COLO668 (cell line): ENCODE measurements at regions not wholly inside any gene's neighbourhood (a gene's known extent, or its start where the extent isn't known, plus 50 kb on each side); places are given as distances from the start of the nearest gene placed in this dataset.
"Not testable (repeated sequence)": the region's sequence is repeated elsewhere in the genome, so short reads cannot be mapped to it uniquely, and the experiment has no call there.

Source experiments
- DNase-seq: peaks from one replicate; lab custom pipeline; 2025; ENCODE audit not compliant: unreplicated experiment; lab: John Stamatoyannopoulos, UW

DNA sequence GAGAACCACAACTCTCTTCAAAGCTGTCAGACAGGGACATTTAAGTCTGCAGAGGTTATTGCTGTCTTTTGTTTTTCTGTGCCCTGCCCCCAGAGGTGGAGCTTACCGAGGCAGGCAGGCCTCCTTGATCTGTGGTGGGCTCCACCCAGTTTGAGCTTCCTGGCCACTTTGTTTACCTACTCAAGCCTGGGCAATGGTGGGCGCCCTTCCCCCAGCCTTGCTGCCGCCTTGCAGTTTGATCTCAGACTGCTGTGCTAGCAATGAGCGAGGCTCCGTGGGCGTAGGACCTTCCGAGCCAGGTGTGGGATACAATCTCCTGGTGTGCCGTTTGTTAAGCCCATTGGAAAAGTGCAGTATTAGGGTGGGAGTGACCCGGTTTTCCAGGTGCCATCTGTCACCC is 822.1 kb downstream of the KCNMA1 start:
- DNase-seq = not testable (repeated sequence)

DNA sequence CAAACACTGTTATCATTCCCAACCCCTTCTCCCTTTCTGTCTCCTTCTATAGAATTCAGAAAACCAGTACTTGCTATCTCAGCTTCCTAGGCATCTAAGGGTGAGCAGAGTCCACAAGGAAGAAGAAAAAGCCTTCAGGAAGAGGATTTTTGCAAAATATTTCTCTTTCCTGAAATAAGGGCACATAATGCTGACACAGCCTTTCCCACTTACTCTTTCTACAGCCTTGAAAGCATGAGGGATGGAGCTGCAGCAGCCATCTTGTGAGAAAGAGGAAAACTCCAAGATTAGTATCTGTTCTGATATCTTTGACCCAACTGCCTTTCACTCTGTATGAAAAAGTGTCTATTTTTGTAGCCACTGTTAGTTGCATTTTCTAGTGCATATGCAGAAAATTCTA is 826.2 kb downstream of the KCNMA1 start:
- no peak for DNase-seq

DNA sequence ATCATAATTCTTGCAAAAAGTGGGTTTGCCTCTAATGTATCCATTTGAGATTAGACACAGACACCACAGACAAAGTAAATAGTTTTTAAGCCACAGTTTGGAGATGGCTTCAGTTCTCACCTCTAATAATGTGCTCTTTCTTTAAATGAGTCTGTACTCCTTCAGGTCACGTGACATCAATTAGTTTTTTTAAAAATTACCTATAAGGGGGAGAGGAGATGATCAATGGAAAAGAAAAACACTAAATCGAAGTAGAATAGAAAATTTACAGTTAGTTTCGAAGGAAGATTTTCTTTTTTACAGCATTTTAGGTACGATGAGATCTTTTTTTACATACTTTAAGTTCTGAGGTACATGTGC is 849.2 kb downstream of the KCNMA1 start:
- no peak for DNase-seq

DNA sequence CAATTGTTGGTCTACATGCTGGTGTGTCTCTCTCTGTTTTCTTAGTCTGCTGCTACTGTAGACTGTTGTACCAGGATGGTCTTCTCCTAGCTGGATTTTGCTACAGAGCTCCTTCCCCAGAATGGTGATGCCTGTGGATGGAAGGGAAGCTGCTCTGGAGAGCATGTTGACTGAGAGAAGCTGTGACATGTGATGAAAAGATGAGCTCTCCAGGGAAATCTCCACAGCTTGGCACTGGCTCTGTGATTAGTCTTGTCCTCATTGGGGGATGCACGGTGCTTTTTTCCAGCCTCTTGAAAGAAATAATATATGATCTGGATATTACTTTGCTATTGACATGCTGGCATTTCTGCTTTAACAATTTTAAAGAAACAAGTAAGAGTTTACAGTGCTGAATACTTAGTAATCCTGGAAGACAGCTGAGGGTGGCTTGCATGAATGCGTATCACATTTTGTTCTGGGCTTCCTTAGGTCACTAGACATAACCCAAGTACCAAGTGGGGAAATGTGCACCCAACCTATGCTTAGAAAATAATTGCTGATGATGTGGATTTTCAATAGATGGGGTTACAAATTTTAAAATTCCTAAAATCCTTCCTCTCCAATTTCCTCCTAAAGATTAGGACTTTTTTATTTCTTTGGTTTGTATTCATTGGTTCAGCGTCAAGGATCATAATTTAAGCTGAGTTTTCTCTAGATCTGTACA is 849.7 kb downstream of the KCNMA1 start:
- no peak for DNase-seq

- DNase-seq = no peak
These were observed 851.0 kb downstream of the KCNMA1 start for GRCh38 chr10:76786504-76787072.

GRCh38 chr10:76784076-76784475 is 853.5 kb downstream of the KCNMA1 start:
- no peak for DNase-seq

DNA sequence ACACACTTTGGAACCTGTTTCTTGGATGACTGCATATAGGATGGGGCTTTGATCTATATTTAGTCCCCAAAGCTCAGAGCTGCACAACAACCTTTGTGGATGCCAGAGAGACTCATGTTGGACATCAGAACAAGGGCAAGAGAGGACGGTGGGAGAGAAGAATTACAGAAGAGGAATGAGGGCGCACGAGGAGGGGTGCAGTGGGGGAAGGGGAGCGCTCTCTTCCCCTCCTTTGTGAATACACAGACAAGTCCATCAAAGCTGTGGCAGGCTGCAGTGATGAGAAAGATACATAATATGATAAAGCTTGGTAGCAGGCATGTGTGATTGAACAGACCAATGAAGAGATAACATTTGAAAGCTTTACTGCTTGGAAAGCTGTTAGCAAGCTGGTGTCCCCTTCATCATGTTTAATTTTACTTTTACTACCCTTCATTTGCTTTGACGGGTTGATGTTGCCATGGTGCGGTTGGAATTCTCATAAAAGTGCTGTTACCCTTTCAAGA is 857.8 kb downstream of the KCNMA1 start:
- DNase-seq = no peak

DNA sequence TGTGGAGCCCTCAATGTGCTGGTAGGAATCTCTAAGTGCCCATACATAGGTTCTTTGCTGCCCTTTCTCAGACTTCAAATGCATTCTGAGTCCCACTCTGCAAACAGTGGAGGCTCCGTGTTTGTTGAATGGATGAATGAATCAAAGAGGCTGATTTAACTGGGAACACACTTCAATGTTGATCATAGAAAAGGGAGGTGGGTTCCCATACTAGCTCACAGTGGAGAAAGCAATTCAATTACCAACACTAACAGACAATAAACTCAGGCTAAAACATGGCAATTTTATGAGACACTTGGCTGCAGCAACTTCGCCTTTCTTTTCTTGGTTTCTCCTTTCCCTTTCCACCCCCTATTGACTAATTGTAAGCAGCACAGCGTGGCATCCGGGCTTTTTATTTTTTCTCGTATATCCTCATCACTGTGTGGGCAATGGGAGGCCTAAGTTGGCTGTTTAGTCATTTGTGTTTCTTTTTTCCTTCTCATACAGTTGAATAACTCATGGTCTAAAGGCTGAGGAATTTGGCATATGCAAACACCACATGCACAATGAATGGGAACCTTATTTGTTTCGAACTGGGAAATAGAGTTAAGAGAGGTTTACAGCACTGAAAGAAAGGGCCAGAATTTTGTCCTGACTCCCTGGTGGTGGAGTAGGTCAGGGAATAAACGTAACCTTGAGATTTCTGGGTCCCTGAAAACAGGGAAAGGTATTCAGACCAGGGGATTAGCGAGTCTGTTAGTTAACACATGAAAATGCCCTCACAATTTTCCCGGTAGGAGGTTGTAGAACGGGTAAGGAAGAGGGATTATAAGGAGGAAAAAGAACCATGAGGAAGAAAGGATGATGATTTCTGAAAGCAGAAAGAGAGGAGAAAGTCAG is 858.5 kb downstream of the KCNMA1 start:
- no peak for DNase-seq

- no peak for DNase-seq
These were observed 862.5 kb downstream of the KCNMA1 start for GRCh38 chr10:76774987-76775603.

- DNase-seq = no peak
These were observed 868.0 kb downstream of the KCNMA1 start for GRCh38 chr10:76769582-76769981.

- DNase-seq = no peak
These were observed 868.4 kb downstream of the KCNMA1 start for GRCh38 chr10:76769161-76769560.

- no peak for DNase-seq
These were observed 870.9 kb downstream of the KCNMA1 start for GRCh38 chr10:76766682-76767081.

- DNase-seq = not testable (repeated sequence)
These were observed 872.7 kb downstream of the KCNMA1 start for GRCh38 chr10:76764921-76765320.

- no peak for DNase-seq
These were observed 873.4 kb downstream of the KCNMA1 start for GRCh38 chr10:76764177-76764576.

GRCh38 chr10:76763376-76763775 is 874.2 kb downstream of the KCNMA1 start:
- DNase-seq = no peak

DNA sequence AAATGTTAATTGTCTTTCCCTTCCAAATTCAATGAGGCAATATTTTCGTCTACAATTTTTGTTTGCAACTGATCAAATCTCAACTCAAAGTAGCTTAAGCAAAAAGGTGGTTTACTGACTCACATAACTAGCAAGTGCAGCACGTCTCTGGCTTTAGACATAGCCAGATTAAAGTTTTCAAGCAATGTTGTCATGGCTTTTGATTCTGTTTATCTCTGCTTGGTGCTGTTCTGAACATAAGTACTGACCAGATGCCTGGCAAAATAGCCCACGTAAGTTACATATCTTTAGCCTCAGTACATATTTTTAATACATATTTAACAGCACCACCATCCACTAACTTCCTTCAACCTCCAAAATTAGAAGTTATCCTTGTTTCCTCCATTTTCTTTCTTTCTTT is 877.9 kb downstream of the KCNMA1 start:
- no peak for DNase-seq

DNA sequence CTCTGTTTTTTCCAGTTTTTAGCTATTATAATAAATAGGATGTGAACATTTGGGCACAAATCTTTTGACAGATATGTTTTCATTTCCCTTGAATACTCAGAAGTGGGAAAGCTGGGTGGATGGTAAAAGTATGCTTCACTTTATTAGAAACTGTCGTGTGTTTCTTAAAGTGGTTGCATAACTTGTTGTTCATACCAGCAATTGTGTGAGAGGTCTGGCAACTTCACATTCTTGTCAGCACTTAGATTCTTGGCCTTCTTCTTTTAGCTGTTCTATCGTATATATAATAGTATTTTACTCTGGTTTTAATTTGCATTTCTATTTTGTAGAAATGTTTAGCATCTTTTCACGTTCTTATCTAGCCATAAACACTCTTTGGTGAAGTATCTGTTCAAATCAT is 894.4 kb downstream of the KCNMA1 start:
- no peak for DNase-seq

- no peak for DNase-seq
These were observed 897.1 kb downstream of the KCNMA1 start for GRCh38 chr10:76740514-76740913.

DNA sequence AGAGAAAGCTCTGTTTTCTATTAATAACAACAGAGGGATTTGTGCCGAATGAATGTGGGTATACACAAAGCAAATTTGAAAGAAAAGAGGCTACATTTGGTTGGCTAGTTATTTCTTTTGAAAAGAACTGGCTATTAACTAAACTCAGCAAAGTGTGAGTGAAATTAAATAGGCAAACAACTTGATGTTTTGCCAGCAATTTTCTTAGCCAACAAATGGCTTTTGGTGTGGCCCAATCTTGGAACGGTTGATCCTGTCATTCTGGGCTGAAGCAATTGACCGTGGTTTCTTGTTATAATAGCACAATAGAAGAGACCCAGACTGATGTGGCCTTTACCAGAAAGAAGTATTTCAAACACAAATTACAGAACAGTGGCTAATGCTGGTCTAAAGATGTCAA is 898.6 kb downstream of the KCNMA1 start:
- DNase-seq = no peak

DNA sequence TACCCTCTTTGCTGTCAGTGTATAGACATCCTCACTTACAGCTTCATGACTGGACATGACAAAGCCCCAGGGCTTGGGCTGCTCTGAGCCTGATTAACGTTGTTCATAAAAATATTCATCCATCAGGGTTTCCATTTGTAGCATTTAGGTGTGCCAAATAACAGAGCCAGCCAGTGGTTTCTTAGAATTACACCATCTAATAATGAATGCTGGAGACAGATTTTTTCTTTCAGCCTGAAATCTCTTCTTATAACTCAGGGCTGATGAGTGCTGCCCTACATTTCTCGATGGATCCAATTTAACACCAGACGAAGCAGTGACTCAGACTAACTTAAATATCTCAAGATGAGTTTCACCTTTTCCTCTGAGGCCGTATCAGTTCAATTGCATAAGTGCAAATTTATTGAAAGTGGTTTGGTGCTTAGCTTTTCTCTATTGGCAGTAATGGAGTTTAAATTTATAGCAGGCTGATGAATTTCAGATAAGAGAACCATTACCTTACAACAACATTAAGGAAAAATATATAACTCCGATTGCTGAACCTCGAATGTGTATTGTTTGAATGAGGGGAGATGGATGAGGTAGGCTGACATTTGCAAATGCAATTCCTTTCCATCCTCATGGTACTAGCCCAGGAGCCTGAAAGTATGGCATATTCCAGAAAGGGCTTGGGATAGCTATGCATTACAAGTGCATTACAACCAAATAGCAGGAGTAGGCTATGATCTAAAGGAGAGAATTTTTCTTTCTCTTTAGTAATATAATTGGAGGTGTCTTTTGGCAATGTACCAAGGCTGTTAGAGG is 900.6 kb downstream of the KCNMA1 start:
- DNase-seq = no peak

DNA sequence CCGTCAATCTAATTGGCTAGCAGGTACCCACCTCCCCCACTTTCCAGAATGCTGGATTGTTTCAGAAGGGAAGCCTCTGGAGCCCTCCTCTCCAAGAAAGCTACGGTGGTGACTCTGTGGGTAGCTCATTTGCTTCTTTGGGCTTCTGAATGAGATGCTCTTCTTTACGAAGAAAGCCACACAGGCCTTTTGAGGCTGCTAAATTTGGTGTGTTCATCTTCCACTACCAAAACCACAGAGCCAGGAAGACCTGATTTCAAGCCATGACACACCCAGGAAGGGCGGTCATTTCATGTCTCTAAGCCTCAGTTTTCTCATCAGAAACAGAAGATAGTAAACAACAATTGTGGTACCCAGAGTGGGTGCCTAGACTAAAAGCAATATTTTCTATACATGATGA is 901.2 kb downstream of the KCNMA1 start:
- no peak for DNase-seq
